H1 (cell line): ENCODE measurements at regions not wholly inside any gene's neighbourhood (a gene's known extent, or its start where the extent isn't known, plus 50 kb on each side); places are given as distances from the start of the nearest gene placed in this dataset.

Source experiments
- CTCF ChIA-PET: fragments of 300-600 bp; sonication (Branson Sonifier 250); formaldehyde crosslinking; loops from one replicate; lab custom pipeline; 2021; ENCODE audit not compliant: partially characterized antibody; lab: Charles Lee
- POLR2A ChIA-PET: fragments of 300-600 bp; sonication (Branson Sonifier 250); formaldehyde crosslinking; loops from one replicate; lab custom pipeline; 2021; ENCODE audit warnings: inconsistent platforms; ENCODE audit not compliant: partially characterized antibody; lab: Charles Lee
- DNase-seq, 2 experiments: peaks; one replicate each; pipeline versions ENCODE4 v3.0.0 to v3.0.0-alpha.2; 2010 to 2022; ENCODE audit warnings: low spot score in 2 of 2, low read depth in 1 of 2, mixed read lengths in 1 of 2
- FAIRE-seq: peaks from 2 replicates; lab custom pipeline; 2011; peaks lifted over from hg19 to GRCh38; lab: Jason Lieb, UNC
- H2AFZ ChIP-seq: 2 replicates; pipeline ENCODE4 v1.8.1; 2012; ENCODE audit warnings: low read length, inconsistent platforms
- H2AK5ac ChIP-seq: 2 replicates; pipeline ENCODE4 v1.6.1; 2013; ENCODE audit warnings: low read depth, low read length
- H2BK120ac ChIP-seq: replicated peaks from 2 replicates; pipeline ENCODE3; 2013; ENCODE audit warnings: low read depth, low read length, inconsistent platforms
- H2BK12ac ChIP-seq: 2 replicates; pipeline ENCODE4 v1.6.1; 2013; ENCODE audit warnings: low read depth, low read length
- H2BK15ac ChIP-seq: 2 replicates; pipeline ENCODE4 v1.6.1; 2013; ENCODE audit warnings: low read length
- H2BK20ac ChIP-seq: 2 replicates; pipeline ENCODE4 v1.6.1; 2013; ENCODE audit warnings: low read length
- H2BK5ac ChIP-seq: 2 replicates; pipeline ENCODE4 v1.6.1; 2013; ENCODE audit warnings: low read depth, low read length
- H3K14ac ChIP-seq: 2 replicates; pipeline ENCODE4 v1.6.1; 2013; ENCODE audit warnings: inconsistent platforms; ENCODE audit not compliant: insufficient read length
- H3K18ac ChIP-seq: 2 replicates; pipeline ENCODE4 v1.6.1; 2013; ENCODE audit warnings: low read length; ENCODE audit errors: extremely low read depth
- H3K23ac ChIP-seq: 2 replicates; pipeline ENCODE4 v1.6.1; 2013; ENCODE audit warnings: inconsistent platforms; ENCODE audit not compliant: insufficient read length
- H3K23me2 ChIP-seq: 2 replicates; pipeline ENCODE4 v1.6.1; 2013; ENCODE audit warnings: low read depth, low read length
- H3K27ac ChIP-seq: 2 replicates; pipeline ENCODE4 v1.6.1; 2011; ENCODE audit warnings: low read depth, low read length, inconsistent platforms
- H3K27me3 ChIP-seq, 4 experiments: replicated peaks in 1 of 4; 1 replicate in 1 of 4; 2 replicates in 3 of 4; pipeline versions ENCODE4 v1.6.1 to v1.8.1; 2011 to 2013; ENCODE audit warnings: low read length in 3 of 4, mild to moderate bottlenecking in 3 of 4, inconsistent platforms in 2 of 4, mixed read lengths in 2 of 4, moderate library complexity in 1 of 4; ENCODE audit not compliant: control insufficient read depth in 3 of 4, insufficient read depth in 3 of 4; ENCODE audit errors: extremely low read depth in 1 of 4
- H3K36me3 ChIP-seq, 4 experiments: 2 replicates each; pipeline versions ENCODE4 v1.6.1 to v1.8.1; 2011 to 2013; ENCODE audit warnings: mild to moderate bottlenecking in 4 of 4, low read length in 3 of 4, moderate library complexity in 2 of 4, control low read depth in 1 of 4, inconsistent platforms in 1 of 4; ENCODE audit not compliant: insufficient read depth in 4 of 4, control insufficient read depth in 2 of 4
- H3K4ac ChIP-seq: replicated peaks from 2 replicates; pipeline ENCODE3; 2013; ENCODE audit warnings: low read length, low read depth, mixed read lengths, inconsistent platforms; ENCODE audit not compliant: insufficient read length
- H3K4me1 ChIP-seq, 4 experiments: replicated peaks in 1 of 4; 1 replicate in 1 of 4; 2 replicates in 3 of 4; pipeline versions ENCODE4 v1.6.1 to v1.8.1; 2011 to 2013; ENCODE audit warnings: low read length in 3 of 4, inconsistent platforms in 2 of 4, mixed read lengths in 1 of 4; ENCODE audit not compliant: insufficient read depth in 4 of 4, control insufficient read depth in 3 of 4
- H3K4me2 ChIP-seq, 2 experiments: 2 replicates each; pipeline versions ENCODE4 v1.6.1 to v1.8.1; 2011 to 2013; ENCODE audit warnings: low read depth in 2 of 2, low read length in 2 of 2, control low read depth in 1 of 2, inconsistent platforms in 1 of 2, mild to moderate bottlenecking in 1 of 2; ENCODE audit not compliant: insufficient read depth in 1 of 2
- H3K4me3 ChIP-seq, 4 experiments: fragments of 200-600, 300-600 bp in 1 of 4; sonication (generic), shearing (Covaris generic), sonication (Bioruptor Twin) in 1 of 4; 2 replicates each; pipeline versions ENCODE4 v1.5.1 to v1.8.1; 2011 to 2016; ENCODE audit warnings: low read length in 4 of 4, low read depth in 3 of 4, control low read depth in 2 of 4, inconsistent platforms in 2 of 4, mild to moderate bottlenecking in 2 of 4, mixed read lengths in 1 of 4, moderate library complexity in 1 of 4; ENCODE audit not compliant: insufficient read depth in 2 of 4; ENCODE audit errors: extremely low read depth in 1 of 4
- H3K56ac ChIP-seq: replicated peaks from 2 replicates; pipeline ENCODE3; 2013; ENCODE audit warnings: low read depth, mild to moderate bottlenecking, mixed read lengths, low read length, inconsistent platforms; ENCODE audit not compliant: insufficient read length
- H3K79me1 ChIP-seq: 2 replicates; pipeline ENCODE4 v1.6.1; 2013; ENCODE audit warnings: low read depth, low read length, control low read depth
- H3K79me2 ChIP-seq, 2 experiments: 2 replicates each; pipeline versions ENCODE4 v1.6.1 to v1.8.1; 2012 to 2013; ENCODE audit warnings: low read length in 2 of 2, mild to moderate bottlenecking in 2 of 2, inconsistent platforms in 1 of 2; ENCODE audit not compliant: insufficient read depth in 2 of 2, control insufficient read depth in 1 of 2
- H3K9ac ChIP-seq, 4 experiments: replicated peaks in 1 of 4; 1 replicate in 1 of 4; 2 replicates in 3 of 4; pipeline versions ENCODE4 v1.6.1 to v1.8.1; 2011 to 2013; ENCODE audit warnings: low read depth in 3 of 4, low read length in 3 of 4, control low read depth in 2 of 4, mild to moderate bottlenecking in 2 of 4, moderate library complexity in 2 of 4, inconsistent platforms in 1 of 4; ENCODE audit errors: extremely low read depth in 1 of 4
- H3K9me3 ChIP-seq, 2 experiments: 2 replicates each; pipeline versions ENCODE4 v1.6.1 to v1.8.1; 2012 to 2013; ENCODE audit warnings: mild to moderate bottlenecking in 2 of 2, moderate library complexity in 2 of 2, control low read depth in 1 of 2, inconsistent platforms in 1 of 2, low read depth in 1 of 2, low read length in 1 of 2, mixed read lengths in 1 of 2; ENCODE audit not compliant: insufficient read depth in 2 of 2
- H4K20me1 ChIP-seq, 2 experiments: replicated peaks in 1 of 2; 2 replicates each; pipeline versions ENCODE3 to v1.8.1; 2011 to 2013; ENCODE audit warnings: inconsistent platforms in 2 of 2, low read length in 2 of 2, mild to moderate bottlenecking in 1 of 2; ENCODE audit not compliant: insufficient read depth in 2 of 2, control insufficient read depth in 1 of 2
- H4K5ac ChIP-seq: 2 replicates; pipeline ENCODE4 v1.6.1; 2013; ENCODE audit warnings: low read length, low read depth, mixed read lengths, inconsistent platforms; ENCODE audit not compliant: insufficient read length
- H4K8ac ChIP-seq: 2 replicates; pipeline ENCODE4 v1.8.0; 2013; ENCODE audit warnings: mild to moderate bottlenecking, moderate library complexity, low read length, inconsistent platforms; ENCODE audit not compliant: insufficient read depth; ENCODE audit errors: extremely low read depth
- H4K91ac ChIP-seq: replicated peaks from 2 replicates; pipeline ENCODE3; 2013; ENCODE audit warnings: low read length, mixed read lengths, inconsistent platforms; ENCODE audit not compliant: insufficient read length
- JUND ChIP-seq: IDR thresholded peaks from 2 replicates; pipeline ENCODE4 v1.6.1; 2011; ENCODE audit warnings: mild to moderate bottlenecking, improper control_type of control experiment, low read length
- WGBS, 2 experiments: shearing (Covaris generic) in 1 of 2; methylation state at CpG; one replicate each; pipeline versions ENCODE4 v1.1.6 to v1.1.7; 2013 to 2015; ENCODE audit warnings: low lambda C conversion rate in 2 of 2, mixed read lengths in 2 of 2, inconsistent platforms in 1 of 2, low coverage in 1 of 2, missing lambda C conversion rate in 1 of 2; ENCODE audit not compliant: insufficient replicate concordance in 2 of 2, insufficient coverage in 1 of 2, insufficient read length in 1 of 2; ENCODE audit errors: extremely low coverage in 1 of 2, missing lambda C conversion rate in 1 of 2; 5-methylcytosine and 5-hydroxymethylcytosine counted together
- TF ChIP-seq, protein P1 (sequence below): IDR thresholded peaks from 2 replicates; pipeline ENCODE4 v1.6.1; 2012; ENCODE audit warnings: inconsistent platforms

DNA sequence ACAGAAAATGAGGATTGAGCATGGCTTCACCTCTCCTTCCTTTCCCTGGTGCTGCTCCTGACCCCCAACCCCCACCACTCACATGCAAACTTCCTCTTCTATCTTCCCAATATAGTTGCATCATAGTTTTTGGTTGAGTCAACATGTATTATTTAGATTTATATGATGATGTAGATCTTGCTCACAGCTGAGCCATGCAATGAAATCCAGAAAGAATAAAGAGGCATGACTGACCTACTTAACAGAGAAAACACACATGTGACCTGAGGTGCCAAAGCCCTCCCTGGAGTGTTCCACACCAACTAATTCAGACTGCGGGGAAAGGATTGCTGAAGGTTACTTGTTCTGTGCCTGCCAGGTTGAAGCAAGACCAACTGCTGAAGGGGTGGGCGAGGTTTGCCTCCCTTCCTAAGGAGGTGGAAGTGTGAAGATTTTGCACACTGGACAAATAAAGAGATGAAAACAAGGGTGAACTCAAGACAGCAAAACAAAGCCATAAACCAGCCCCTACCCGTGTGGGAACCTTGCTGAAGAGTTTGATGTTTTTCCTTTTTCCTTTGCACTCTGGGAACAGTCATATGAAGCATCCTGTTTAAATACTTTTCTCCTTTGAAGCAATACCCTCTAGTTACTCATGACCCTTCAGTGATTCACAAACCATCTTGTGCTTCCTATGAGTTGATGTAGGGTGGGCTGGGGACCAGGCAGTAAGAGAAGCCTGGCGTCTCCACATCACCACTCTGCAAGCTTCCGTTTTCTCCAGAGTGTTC lies 155.2 kb upstream of the UBE2E1 start:
- Histone ChIP-seq H2BK5ac (no peak overlapping the region), H3K4me3 (no peak overlapping the region), H3K14ac (no peak overlapping the region), H2AFZ (peak overlapping the region; percentile 26; the same call in 1 of the 2 replicates), H3K79me1 (no peaks in the 10 kb centered on the region), H2BK120ac (no peak overlapping the region), H3K9ac (no peak overlapping the region), H3K23ac (no peak overlapping the region), H3K79me2 (no peaks in the 10 kb centered on the region), H2BK15ac (no peak overlapping the region; the same call in 1 of the 2 replicates), H2BK12ac (peak overlapping the region; percentile 13; the same call in 1 of the 2 replicates), H3K18ac (no peak overlapping the region), H2BK20ac (no peak overlapping the region), H3K4me2 (no peak overlapping the region), H3K4me1 (peaks cover 2 to 17% (median 9%) of the 10 kb centered on the region in 4 experiments; a peak in 4 of 7 replicates), H3K56ac (no peak overlapping the region), H4K20me1 (no peaks in the 10 kb centered on the region), H2AK5ac (no peak overlapping the region), H4K8ac (no peak overlapping the region), H4K91ac (no peak overlapping the region), H3K27me3 (no peaks in the 10 kb centered on the region), H3K23me2 (no peaks in the 10 kb centered on the region; the same call in 1 of the 2 replicates), H3K9me3 (peaks cover 0 to 1% of the 10 kb centered on the region in 2 experiments; a peak in 1 of 4 replicates), H3K36me3 (no peaks in the 10 kb centered on the region), H3K27ac (no peak overlapping the region), H3K4ac (no peak overlapping the region), H4K5ac (no peak overlapping the region)
- ChIA-PET CTCF (interaction anchor here (0.6 to 2.8 kb wide), 3 partner anchors 12 to 112 kb away, joined by 3 to 16 read pairs (median 3); no protein-coding TSS in a partner anchor), POLR2A (interaction anchor here (1.4 kb wide), 1 partner anchor 160 kb away, joined by 4 read pairs; no protein-coding TSS in a partner anchor)
- FAIRE-seq, result no peak
- no peak for DNase-seq
- TF ChIP-seq JUND, result no peak
- TF ChIP-seq, protein P1, sequence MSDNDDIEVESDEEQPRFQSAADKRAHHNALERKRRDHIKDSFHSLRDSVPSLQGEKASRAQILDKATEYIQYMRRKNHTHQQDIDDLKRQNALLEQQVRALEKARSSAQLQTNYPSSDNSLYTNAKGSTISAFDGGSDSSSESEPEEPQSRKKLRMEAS, result no peak
- WGBS, 2 experiments, result 84% methylated on average over 5 of the region's 5 CpGs; no CpG with 5 or more reads in 1 of the 2 experiments
